GM18505 (cell line): ENCODE measurements at regions not wholly inside any gene's neighbourhood (a gene's known extent, or its start where the extent isn't known, plus 50 kb on each side); places are given as distances from the start of the nearest gene placed in this dataset.

Experiments
- ATAC-seq: cut with Tn5 transposase; IDR thresholded peaks from one replicate; pipeline ENCODE4 v1.9.1; 2021; ENCODE audit not compliant: unreplicated experiment
- POLR2A ChIP-seq: IDR thresholded peaks from 4 replicates; pipeline ENCODE4 v1.6.1; 2011; ENCODE audit warnings: borderline replicate concordance; ENCODE audit not compliant: insufficient read depth, insufficient read length; ENCODE audit errors: extremely low read depth

DNA sequence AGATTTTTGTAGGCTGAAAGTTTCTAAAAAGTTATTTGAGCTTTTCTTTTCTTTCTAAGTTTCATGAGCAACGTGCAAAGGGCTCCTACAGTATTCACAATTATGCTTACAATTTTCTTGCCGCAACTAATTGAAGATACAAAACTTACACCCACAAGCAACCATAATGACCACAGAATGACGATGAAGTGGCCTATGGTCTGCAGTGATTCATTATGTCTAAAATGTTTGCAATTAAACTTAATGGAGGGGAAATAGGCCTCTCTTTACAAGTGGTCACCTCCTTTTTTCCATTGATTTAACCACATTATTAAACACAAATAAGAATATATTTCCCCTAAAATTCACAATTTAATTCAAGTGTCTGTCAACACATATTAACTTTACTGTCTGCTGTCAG is 732.6 kb upstream of the FLRT2 start:
- ATAC-seq, result no peak
- no peak for TF ChIP-seq POLR2A

DNA sequence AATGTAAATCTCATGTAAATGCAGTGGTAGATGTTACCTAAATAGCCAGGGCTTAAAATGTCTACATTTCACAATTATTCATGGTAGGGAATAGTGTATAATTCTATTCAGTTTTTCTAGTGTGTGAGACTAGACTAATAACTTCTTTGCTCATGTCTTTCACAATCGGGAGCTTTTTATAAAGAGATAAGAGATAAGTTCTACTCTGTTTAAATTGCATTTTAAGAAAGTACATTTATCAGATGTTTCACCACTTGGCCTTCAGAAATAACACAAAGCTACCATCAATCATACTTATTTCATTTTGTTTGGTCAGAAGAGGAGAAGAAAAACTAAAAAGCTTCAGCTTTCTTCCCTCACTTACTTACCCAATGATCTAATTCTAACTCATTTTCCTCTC is 725.5 kb upstream of the FLRT2 start:
- ATAC-seq, result no peak
- TF ChIP-seq POLR2A, result no peak

DNA sequence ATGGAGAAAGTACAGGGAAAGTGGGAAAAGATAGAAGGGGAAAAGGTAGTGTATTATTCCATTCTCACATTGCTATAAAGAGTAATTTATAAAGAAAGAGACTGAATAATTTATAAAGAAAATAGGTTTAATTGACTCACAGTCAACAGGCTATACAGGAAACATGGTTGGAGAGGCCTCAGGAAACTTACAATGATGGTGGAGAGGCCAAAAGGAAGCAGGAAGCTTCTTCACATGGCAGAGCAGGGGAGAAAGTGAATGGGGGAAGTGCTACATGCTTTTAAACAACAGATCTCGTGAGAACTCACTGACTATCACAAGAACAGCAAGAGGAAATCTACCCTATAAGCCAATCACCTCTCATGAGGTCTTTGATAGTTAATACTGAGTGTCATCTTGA is 725.0 kb upstream of the FLRT2 start:
- no peak for ATAC-seq

DNA sequence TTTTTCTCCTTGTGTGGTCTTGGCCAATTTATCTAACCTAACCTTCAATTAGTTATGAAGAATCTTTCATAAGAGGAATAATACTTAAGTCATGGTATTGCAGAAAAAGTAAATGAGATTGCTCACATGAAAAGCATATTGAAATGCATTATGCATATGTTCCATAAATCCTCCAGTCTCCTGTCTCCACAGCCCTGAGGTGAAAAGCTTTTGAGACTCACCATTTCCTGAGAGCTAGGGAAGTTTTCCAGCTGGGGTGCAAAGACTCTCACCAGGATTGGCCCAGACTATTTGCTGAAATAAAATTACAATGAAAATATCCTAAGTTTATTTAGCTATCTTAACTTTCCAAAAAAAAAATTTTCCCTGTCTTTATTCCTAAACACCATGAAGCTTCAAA is 723.8 kb upstream of the FLRT2 start:
- no peak for TF ChIP-seq POLR2A
- ATAC-seq, result no peak

More for the DNA sequence above, 725.0 kb upstream of the FLRT2 start:
- TF ChIP-seq POLR2A, result no peak

DNA sequence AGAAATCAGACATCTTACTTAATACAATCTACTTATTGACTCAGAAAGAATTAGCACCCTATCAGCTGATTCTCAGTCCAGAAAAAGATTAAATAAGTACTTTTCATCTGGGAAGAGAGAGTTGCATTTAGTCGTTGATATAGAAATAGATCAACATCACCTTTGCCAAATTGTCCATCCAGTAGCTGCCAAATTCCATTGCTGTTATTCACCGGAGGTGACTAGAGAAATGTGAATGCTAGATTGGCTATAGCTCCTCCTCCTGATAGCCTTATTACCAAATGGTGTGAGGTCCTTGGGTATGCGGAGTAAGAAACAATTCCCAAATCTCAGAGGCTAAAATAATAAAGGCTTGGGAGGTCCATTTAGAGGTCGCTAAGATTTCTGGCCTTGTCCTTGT is 723.3 kb upstream of the FLRT2 start:
- ATAC-seq, result no peak
- no peak for TF ChIP-seq POLR2A

DNA sequence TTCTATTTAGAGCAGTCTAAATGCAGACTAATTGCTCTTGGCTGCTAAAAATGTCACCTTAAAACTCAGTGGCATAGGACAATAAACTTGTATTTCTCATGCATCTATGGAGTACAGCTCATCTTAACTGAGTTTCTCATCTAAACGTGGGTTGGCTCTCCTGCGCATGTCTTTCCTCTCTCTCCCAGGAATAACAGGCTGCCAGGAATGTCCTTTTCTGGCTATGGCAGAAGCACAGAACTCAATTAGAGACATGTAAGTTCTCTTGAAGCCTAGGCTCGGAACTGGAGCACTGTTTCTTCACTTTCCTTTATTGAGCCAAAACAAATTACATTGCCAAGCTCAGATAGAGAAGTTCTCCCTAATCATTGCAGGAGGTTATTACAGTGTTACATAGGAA is 722.3 kb upstream of the FLRT2 start:
- ATAC-seq, result no peak
- no peak for TF ChIP-seq POLR2A

DNA sequence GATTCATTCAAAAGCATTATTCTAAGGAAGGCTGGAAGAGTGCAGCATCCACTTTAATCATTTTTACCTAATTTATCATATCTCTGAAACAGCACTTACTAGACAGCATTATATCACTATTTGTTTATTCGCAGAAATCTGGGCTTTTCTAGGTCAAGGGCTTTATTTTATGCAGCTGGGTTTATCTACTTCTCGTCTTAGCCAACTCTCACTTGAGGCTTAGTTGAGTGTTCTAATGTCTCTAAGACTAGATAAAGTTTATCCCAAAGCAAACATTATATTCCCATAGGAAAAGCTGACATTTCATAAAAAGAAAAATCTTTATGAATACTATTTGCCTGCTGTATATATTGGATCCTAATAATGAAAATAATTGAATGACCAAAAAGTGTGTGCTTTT is 720.8 kb upstream of the FLRT2 start:
- TF ChIP-seq POLR2A, result no peak
- no peak for ATAC-seq

DNA sequence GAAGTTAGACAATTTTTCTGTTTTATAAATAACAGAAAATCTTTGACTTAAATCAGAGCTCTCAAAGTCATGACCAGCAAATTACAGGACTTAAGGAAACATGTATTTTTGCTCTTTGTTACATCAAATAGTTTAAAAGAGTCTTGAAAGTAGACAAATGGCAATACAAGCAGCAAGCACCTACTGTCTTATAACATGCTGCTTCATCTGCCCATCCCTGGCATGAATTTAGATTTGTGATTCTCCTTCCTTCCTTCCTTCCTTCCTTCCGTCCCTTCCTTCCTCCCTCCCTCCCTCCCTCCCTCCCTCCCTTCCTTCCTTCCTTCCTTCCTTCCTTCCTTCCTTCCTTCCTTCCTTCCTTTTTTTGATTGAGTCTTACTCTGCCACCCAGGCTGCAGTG is 715.6 kb upstream of the FLRT2 start:
- no peak for ATAC-seq
- no peak for TF ChIP-seq POLR2A

DNA sequence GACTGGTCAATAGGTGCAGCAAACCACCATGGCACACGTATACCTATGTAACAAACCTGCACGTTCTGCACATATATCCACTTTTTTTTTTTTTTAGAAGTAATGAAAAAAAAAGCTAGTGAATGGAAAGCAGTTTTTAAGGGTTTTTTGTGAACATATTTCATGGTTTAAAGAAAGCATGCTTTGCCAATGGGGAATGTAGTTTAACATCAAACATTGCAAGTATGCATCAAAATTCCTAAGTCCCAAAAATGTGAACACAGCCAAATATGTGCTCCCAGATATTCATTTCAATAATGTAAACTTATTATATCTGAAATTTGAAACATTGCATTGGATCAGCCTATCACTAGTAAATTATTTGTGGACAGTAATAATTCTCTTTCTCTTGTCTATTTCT is 710.4 kb upstream of the FLRT2 start:
- no peak for ATAC-seq
- no peak for TF ChIP-seq POLR2A

DNA sequence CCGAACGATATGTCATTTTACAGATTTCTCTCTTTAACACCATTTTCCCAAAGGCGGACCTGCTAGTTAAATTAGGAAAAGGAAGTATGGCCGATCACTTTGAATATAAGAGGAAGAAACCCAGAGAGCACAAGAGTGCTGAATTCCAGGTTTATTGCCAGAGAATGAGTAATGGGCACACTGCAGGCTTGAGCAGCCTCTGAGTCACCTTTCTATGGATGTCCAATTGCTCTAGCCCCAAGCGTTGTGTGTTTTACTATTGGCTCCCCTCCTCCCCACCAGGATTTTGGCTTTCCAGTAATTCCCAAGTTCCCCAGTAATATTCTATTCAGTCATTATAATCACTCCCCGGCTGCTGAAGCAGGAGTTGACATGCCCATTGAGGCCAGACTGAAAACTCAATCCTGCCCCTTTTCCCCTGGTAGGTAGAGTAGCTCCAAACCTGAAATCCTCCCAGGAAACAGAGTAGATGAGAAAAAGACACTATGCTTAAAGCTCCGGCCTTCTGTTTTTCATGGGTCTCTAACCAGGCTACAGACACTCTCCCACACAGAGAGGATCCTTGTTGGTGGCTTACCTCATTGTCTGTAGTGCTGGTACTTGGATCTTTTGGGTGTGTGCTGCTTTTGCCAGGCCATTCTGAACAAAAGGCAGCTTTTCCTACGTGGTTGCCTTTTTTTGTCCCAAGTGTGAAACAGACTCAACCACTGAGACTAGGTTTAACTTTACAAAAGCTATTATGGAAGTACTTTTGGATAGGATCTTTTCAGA is 704.3 kb upstream of the FLRT2 start:
- no peak for ATAC-seq
- no peak for TF ChIP-seq POLR2A

DNA sequence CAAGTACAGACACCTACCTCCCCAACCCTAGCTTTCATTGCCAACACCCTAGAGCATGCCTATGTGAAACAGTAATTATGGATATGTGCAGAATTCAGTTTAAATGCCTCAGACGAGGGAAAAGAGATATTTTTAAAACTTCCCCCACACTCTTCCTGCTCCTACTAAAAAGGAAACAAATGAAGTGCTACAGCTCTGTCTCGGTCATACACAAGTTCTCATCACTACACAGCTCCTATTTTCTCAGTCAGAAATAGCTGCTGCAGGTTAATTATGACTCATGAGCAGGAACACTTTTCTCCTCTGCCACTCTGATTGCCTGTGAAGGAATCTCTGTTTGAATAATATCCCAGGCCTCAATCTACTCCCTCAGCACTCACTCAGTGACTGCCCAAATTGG is 703.6 kb upstream of the FLRT2 start:
- TF ChIP-seq POLR2A, result no peak

DNA sequence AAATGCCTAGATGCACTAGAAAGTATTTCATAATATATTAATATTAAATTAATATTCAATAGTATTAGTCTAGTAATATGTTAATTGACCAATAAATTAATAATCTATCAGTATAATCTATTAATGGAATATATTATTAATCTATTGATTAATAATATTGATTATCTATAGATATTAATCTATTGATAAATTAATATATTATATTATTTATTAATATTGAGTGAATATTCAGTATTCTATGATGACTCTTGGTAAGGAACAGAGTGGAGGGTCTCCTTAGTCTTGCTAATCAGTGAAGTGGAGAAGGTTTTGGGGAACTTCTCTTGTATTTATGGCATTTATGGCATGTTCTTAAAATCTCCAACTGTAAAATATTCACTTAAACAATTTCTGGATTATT is 679.3 kb upstream of the FLRT2 start:
- no peak for TF ChIP-seq POLR2A
- ATAC-seq, result no peak

More for the DNA sequence above, 703.6 kb upstream of the FLRT2 start:
- ATAC-seq, result no peak

DNA sequence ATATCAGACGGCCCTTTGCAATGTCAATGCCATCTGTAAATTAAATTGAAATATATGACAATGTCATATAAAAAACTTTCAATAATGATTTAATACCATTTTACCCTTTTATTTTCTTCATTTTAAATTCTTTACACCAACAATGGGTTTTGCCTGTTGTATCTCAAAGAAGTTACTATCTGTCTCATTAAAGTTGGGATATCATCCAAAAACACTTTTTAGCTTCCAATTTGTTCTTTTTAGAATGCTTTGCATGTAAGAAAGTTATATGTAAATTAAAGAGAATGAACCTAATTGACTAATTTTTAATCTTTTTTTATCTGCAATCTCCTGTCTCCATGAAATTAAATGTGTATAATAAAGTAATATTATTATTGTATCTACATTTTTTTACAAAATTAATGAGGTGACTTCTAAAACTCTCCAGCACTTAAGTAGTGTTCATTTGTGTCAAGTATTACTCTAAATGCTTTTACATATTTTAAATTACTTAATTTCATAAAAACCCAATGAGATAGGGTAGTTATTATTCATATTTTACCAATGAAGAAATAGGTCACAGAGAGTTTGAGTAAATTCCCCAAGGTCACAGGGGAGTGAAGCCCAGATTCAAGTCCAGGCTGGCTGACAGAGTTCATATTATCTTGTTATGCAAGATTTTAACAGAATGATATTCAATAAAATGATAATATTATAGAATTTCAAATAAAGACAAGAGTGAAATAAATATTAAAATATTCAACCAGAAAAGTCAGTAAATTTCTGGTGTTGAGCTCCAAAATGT is 673.0 kb upstream of the FLRT2 start:
- no peak for TF ChIP-seq POLR2A
- ATAC-seq, result no peak

DNA sequence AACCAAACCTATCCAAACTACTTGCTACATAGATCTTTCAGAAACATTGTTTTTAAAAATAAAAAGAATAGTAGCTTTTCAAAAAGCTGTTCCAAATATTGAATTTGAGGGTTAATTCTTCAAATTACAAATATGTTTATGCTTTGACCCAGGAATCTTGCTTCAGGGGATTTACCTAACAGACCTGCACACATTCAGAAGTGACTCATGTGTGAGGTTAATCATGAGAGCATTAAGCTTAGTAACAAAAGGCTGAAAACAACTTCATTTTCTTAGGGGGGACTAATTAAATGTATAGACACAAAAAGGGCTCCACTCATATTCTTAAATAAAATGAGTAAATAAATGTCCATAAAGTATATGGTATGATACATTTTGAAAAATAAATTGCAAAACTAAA is 672.4 kb upstream of the FLRT2 start:
- no peak for ATAC-seq

More for the DNA sequence above, 672.4 kb upstream of the FLRT2 start:
- no peak for TF ChIP-seq POLR2A
